ENCODE measurements at regions not wholly inside any gene's neighbourhood (a gene's known extent, or its start where the extent isn't known, plus 50 kb on each side); places are given as distances from the start of the nearest gene placed in this dataset.

- TF ChIP-seq CTCF (IDR thresholded peaks at IDR 0.05; ENCODE audit: low read depth, low read length) (no peak), EZH2phosphoT487 (IDR thresholded peaks at IDR 0.05; ENCODE audit: low read depth) (no peak)
Measured at GRCh38 chr16:6206080-6206479, 1108.5 kb upstream of the EEF2KMT start.
